ENCODE measurements at regions not wholly inside any gene's neighbourhood (a gene's known extent, or its start where the extent isn't known, plus 50 kb on each side); places are given as distances from the start of the nearest gene placed in this dataset.

GRCh38 chr4:11183356-11183740, 245.3 kb downstream of the HS3ST1 start:
- Histone ChIP-seq H3K9me1 (ENCODE audit: control insufficient read depth, insufficient read depth, low read length) (no peaks in the 10 kb centered on the region), H3K9me3 (replicated peaks; ENCODE audit: control insufficient read depth, insufficient read depth, low read depth, low read length) (0 out of 2 replicates have a peak, but pooled peaks cover 2% of the 10 kb centered on the region), H3K4me1 (replicated peaks in 1 of 2; ENCODE audit: control insufficient read depth in 2 of 2, insufficient read depth in 2 of 2, low read length in 2 of 2) (no peaks in the 10 kb centered on the region), H3K27me3 (ENCODE audit: control insufficient read depth in 2 of 2, insufficient read depth in 2 of 2, low read length in 2 of 2) (no peaks in the 10 kb centered on the region), H3K27ac (ENCODE audit: extremely low read depth, low read depth, low read length) (no peak overlapping the region), H2AFZ (ENCODE audit: low read depth, low read length) (no peak overlapping the region), H3K9ac (ENCODE audit: insufficient read depth in 1 of 2, low read depth in 2 of 2, low read length in 2 of 2) (no peak overlapping the region), H3K4me2 (ENCODE audit: insufficient read depth, low read length) (no peak overlapping the region), H3K4me3 (no peak overlapping the region), H3K79me2 (ENCODE audit: control insufficient read depth, insufficient read depth, low read length) (no peaks in the 10 kb centered on the region), H3K36me3 (ENCODE audit: control insufficient read depth, insufficient read depth, low read length) (no peaks in the 10 kb centered on the region), H4K20me1 (replicated peaks; ENCODE audit: control insufficient read depth, insufficient read depth, low read length) (no peaks in the 10 kb centered on the region)
- CTCF ChIA-PET (ENCODE audit: low intra/inter-chr PET ratio), result no interaction called here
- no peak for FAIRE-seq
- POLR2A ChIA-PET, result no interaction called here
- intact Hi-C loops (cut with micrococcal nuclease), result no loop called here
- WGBS (ENCODE audit: insufficient coverage, low coverage, missing lambda C conversion rate), result 4% methylated on average over 2 of the region's 2 CpGs
- no peak for ATAC-seq
- BruUV-seq (replicated peaks), result no TSS peak
- in situ Hi-C loops (cut with MboI), result no loop called here
- no peak for DNase-seq (ENCODE audit: extremely low read depth in 1 of 4, low spot score in 3 of 4)
- TF ChIP-seq ZBTB7A (IDR thresholded peaks at IDR 0.05; ENCODE audit: borderline replicate concordance, control insufficient read depth, low read depth, low read length) (no peak), SMC3 (conservative IDR thresholded peaks at IDR 0.05; ENCODE audit: insufficient read depth, low read depth, low read length) (no peak), ZBTB2 (IDR thresholded peaks at IDR 0.05) (no peak), CBX1 (IDR thresholded peaks at IDR 0.05; ENCODE audit: low read depth) (no peak), CHAMP1 (IDR thresholded peaks at IDR 0.05) (no peak), EGR1 (conservative IDR thresholded peaks at IDR 0.05) (no peak), FOXA1 (IDR thresholded peaks at IDR 0.05; ENCODE audit: borderline replicate concordance) (no peak), BRD9 (IDR thresholded peaks at IDR 0.05; ENCODE audit: low read depth, partially characterized antibody) (no peak), ZFX (CRISPR knock-in tag; IDR thresholded peaks at IDR 0.05) (no peak), NCOA2 (IDR thresholded peaks at IDR 0.05; ENCODE audit: partially characterized antibody in 2 of 2) (no peak)
- TF ChIP-seq, protein P1, sequence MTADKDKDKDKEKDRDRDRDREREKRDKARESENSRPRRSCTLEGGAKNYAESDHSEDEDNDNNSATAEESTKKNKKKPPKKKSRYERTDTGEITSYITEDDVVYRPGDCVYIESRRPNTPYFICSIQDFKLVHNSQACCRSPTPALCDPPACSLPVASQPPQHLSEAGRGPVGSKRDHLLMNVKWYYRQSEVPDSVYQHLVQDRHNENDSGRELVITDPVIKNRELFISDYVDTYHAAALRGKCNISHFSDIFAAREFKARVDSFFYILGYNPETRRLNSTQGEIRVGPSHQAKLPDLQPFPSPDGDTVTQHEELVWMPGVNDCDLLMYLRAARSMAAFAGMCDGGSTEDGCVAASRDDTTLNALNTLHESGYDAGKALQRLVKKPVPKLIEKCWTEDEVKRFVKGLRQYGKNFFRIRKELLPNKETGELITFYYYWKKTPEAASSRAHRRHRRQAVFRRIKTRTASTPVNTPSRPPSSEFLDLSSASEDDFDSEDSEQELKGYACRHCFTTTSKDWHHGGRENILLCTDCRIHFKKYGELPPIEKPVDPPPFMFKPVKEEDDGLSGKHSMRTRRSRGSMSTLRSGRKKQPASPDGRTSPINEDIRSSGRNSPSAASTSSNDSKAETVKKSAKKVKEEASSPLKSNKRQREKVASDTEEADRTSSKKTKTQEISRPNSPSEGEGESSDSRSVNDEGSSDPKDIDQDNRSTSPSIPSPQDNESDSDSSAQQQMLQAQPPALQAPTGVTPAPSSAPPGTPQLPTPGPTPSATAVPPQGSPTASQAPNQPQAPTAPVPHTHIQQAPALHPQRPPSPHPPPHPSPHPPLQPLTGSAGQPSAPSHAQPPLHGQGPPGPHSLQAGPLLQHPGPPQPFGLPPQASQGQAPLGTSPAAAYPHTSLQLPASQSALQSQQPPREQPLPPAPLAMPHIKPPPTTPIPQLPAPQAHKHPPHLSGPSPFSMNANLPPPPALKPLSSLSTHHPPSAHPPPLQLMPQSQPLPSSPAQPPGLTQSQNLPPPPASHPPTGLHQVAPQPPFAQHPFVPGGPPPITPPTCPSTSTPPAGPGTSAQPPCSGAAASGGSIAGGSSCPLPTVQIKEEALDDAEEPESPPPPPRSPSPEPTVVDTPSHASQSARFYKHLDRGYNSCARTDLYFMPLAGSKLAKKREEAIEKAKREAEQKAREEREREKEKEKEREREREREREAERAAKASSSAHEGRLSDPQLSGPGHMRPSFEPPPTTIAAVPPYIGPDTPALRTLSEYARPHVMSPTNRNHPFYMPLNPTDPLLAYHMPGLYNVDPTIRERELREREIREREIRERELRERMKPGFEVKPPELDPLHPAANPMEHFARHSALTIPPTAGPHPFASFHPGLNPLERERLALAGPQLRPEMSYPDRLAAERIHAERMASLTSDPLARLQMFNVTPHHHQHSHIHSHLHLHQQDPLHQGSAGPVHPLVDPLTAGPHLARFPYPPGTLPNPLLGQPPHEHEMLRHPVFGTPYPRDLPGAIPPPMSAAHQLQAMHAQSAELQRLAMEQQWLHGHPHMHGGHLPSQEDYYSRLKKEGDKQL (CRISPR knock-in tag; IDR thresholded peaks at IDR 0.05; ENCODE audit: borderline replicate concordance), result no peak
- TF ChIP-seq, protein P2, sequence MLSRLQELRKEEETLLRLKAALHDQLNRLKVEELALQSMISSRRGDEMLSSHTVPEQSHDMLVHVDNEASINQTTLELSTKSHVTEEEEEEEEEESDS (CRISPR knock-in tag; IDR thresholded peaks at IDR 0.05), result no peak
